ENCODE measurements at regions not wholly inside any gene's neighbourhood (a gene's known extent, or its start where the extent isn't known, plus 50 kb on each side); places are given as distances from the start of the nearest gene placed in this dataset.

DNA sequence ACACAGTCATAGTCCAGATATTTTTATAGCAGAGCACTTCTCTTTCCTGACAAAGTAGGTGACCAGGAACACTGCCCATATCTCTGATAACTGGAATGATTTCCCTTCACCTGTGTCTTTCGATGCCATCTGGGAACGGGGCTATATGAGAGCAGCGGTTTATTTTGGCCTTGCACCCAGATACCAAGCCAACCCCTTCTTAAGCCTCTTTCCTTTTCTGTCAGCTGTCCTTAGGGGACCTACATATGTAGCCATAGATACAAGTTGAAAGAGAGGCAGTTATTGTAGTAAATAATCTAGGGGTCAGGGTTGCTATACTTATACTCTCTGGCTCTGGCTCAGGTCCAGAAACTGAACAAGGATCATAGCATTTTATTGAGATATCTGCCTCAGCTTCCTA lies 128.8 kb downstream of the NHLRC3 start:
- Histone ChIP-seq H3K4me3 (no peak overlapping the region), H3K27ac (no peak overlapping the region), H3K36me3 (no peaks in the 10 kb centered on the region), H3K9me3 (no peaks in the 10 kb centered on the region), H3K27me3 (no peaks in the 10 kb centered on the region), H3K4me1 (no peaks in the 10 kb centered on the region)
- intact Hi-C loops (cut with DNase I; ENCODE audit: low total_unique reads) = no loop called here
- no peak for DNase-seq (ENCODE audit: low spot score in 2 of 2)
- TF ChIP-seq, protein P1, sequence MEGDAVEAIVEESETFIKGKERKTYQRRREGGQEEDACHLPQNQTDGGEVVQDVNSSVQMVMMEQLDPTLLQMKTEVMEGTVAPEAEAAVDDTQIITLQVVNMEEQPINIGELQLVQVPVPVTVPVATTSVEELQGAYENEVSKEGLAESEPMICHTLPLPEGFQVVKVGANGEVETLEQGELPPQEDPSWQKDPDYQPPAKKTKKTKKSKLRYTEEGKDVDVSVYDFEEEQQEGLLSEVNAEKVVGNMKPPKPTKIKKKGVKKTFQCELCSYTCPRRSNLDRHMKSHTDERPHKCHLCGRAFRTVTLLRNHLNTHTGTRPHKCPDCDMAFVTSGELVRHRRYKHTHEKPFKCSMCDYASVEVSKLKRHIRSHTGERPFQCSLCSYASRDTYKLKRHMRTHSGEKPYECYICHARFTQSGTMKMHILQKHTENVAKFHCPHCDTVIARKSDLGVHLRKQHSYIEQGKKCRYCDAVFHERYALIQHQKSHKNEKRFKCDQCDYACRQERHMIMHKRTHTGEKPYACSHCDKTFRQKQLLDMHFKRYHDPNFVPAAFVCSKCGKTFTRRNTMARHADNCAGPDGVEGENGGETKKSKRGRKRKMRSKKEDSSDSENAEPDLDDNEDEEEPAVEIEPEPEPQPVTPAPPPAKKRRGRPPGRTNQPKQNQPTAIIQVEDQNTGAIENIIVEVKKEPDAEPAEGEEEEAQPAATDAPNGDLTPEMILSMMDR (IDR thresholded peaks at IDR 0.05) = no peak
- TF ChIP-seq POLR2A (IDR thresholded peaks at IDR 0.05) = no peak
- TF ChIP-seq POLR2AphosphoS5 (IDR thresholded peaks at IDR 0.05) = no peak

DNA sequence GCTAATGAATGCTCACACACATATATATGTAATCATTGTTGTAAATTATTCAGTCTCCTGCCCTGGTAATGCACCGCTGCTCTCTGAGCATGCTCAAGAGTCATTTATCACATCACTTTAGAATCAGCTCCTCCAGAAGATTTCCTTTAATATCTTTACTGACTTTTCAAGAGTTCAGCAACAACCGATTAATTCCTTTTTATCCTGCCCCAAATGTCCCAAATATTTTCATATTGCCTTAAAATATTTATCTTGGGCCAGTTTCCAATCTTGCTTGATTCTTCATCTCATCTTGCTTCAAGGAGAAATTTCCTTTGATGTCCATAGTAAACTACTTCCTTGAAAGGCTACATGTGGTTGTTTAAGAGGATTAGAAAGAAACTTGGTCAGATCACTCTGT lies 132.5 kb downstream of the NHLRC3 start:
- no peaks in the 10 kb centered on the region for H3K4me1 ChIP-seq
- no peak overlapping the region for H3K4me3 ChIP-seq
- TF ChIP-seq POLR2A (IDR thresholded peaks at IDR 0.05) (no peak), POLR2AphosphoS5 (IDR thresholded peaks at IDR 0.05) (no peak)
- TF ChIP-seq, protein P1 (IDR thresholded peaks at IDR 0.05) = no peak
- H3K27ac ChIP-seq = no peak overlapping the region
- no peaks in the 10 kb centered on the region for H3K9me3 ChIP-seq
- intact Hi-C loops (cut with DNase I; ENCODE audit: low total_unique reads) = no loop called here
- no peak for DNase-seq (ENCODE audit: low spot score in 2 of 2)
- no peaks in the 10 kb centered on the region for H3K27me3 ChIP-seq
- no peaks in the 10 kb centered on the region for H3K36me3 ChIP-seq

DNA sequence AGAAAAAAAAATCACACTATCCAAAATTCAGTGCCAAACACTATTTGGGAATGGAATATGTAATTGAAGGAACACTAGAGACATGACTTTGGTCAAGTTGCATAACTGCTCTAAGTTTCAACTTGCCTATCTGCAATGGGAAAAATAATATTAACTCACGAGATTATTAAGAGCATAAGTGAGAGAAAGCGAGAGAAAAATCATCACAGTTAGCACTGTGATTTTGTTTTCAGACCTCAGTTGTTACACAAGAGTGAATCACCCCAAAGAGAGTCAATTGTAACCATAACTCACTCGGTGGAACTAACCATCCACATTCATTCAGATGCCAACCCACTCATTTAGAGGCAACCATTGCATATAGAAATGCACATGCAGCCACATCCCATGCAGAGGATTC lies 147.1 kb downstream of the NHLRC3 start:
- peaks cover 0 to 6% of the 10 kb centered on the region in 2 donors for H3K4me1 ChIP-seq
- H3K27me3 ChIP-seq = no peaks in the 10 kb centered on the region
- no peaks in the 10 kb centered on the region for H3K9me3 ChIP-seq
- TF ChIP-seq POLR2AphosphoS5 (IDR thresholded peaks at IDR 0.05) (peak in 1 of 3 donors; percentile 10), POLR2A (IDR thresholded peaks at IDR 0.05) (no peak)
- TF ChIP-seq, protein P1 (IDR thresholded peaks at IDR 0.05) = no peak
- no peaks in the 10 kb centered on the region for H3K36me3 ChIP-seq
- no peak overlapping the region for H3K4me3 ChIP-seq
- H3K27ac ChIP-seq = peak overlapping the region; percentile 74 to 79
- intact Hi-C loops (cut with DNase I; ENCODE audit: low total_unique reads) = no loop called here
- DNase-seq (ENCODE audit: low spot score in 2 of 2) = no peak

DNA sequence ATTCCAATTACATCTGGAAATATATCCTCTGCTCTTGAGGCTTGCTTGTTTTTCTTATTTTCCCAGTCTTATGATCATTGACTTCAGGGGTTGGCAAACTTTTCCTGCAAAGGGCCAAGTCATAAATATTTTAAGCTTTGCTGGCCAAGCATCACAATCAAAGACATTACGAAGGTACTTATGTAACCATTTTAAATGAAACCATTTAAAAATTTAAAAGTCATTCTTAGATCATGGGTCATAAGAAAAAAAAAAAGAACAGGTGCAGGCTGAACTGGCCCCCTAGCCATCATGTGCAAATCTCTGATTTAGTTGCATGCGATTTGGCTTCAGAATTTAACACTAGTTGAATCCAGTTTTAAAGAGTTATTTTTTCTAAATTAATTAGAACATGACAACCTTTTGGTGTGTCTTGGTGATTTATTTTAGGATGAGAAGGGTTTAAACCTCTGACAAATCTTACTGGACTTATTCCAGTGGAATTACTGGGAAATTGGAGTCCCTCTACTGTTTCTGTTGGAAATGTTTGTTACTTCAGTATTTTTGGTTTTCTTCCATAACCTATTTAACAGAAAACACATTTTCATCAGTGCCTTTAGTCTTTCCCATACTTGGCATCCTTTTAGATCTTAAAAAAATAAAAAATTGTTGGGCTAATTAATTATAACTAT lies 148.1 kb downstream of the NHLRC3 start:
- peak overlapping the region; percentile 74 to 79 for H3K27ac ChIP-seq

DNA sequence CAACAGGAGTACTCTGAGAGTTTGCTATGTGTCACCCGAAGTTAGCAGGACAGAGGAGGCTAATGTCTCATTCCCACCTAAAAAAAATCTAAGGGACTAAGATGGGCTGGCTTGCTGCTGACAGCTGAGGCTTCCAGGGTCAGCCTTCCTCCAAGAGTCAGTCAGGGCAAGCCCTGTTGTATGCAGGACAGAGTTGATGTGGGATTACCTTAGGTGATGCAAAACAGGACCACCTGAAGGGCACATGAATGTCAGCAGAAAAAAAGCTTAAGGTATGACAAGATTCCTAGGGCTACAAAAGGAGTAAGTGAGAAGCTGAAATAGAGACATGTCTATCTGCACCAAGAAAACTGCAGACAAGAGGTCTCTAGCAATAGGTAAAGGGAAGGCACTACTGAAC lies 151.5 kb downstream of the NHLRC3 start:
- Histone ChIP-seq H3K4me3 (no peak overlapping the region), H3K27ac (no peak overlapping the region), H3K36me3 (no peaks in the 10 kb centered on the region), H3K9me3 (no peaks in the 10 kb centered on the region), H3K4me1 (peaks cover 0 to 5% of the 10 kb centered on the region in 2 donors), H3K27me3 (no peaks in the 10 kb centered on the region)
- no peak for DNase-seq (ENCODE audit: low spot score in 2 of 2)
- intact Hi-C loops (cut with DNase I; ENCODE audit: low total_unique reads) = no loop called here
- TF ChIP-seq, protein P1 (IDR thresholded peaks at IDR 0.05) = no peak
- no peak for TF ChIP-seq POLR2AphosphoS5 (IDR thresholded peaks at IDR 0.05)
- TF ChIP-seq POLR2A (IDR thresholded peaks at IDR 0.05) = no peak

More for the DNA sequence above, 148.1 kb downstream of the NHLRC3 start:
- H3K36me3 ChIP-seq = no peaks in the 10 kb centered on the region
- no peak overlapping the region for H3K4me3 ChIP-seq
- no peaks in the 10 kb centered on the region for H3K27me3 ChIP-seq
- no peak for DNase-seq (ENCODE audit: low spot score in 2 of 2)
- TF ChIP-seq POLR2A (IDR thresholded peaks at IDR 0.05) (no peak), POLR2AphosphoS5 (IDR thresholded peaks at IDR 0.05) (peak in 2 of 3 donors; percentile 12 to 80)
- intact Hi-C loops (cut with DNase I; ENCODE audit: low total_unique reads) = no loop called here
- no peaks in the 10 kb centered on the region for H3K9me3 ChIP-seq
- peaks cover 0 to 6% of the 10 kb centered on the region in 2 donors for H3K4me1 ChIP-seq

Measured in breast epithelium (tissue), 4 donors.